Neural cell (in vitro differentiated cells): ENCODE measurements at regions not wholly inside any gene's neighbourhood (a gene's known extent, or its start where the extent isn't known, plus 50 kb on each side); places are given as distances from the start of the nearest gene placed in this dataset.

ENCODE experiments used
- EP300 ChIP-seq: fragments of 450-650 bp; conservative IDR thresholded peaks from 2 replicates; pipeline ENCODE4 v1.6.1; 2014; ENCODE audit warnings: antibody characterized with exemption, mild to moderate bottlenecking, moderate library complexity; ENCODE audit not compliant: poor library complexity, severe bottlenecking
- EZH2 ChIP-seq: fragments of 200-600, 300-800 bp; shearing (Covaris generic), sonication (generic); IDR thresholded peaks from 2 replicates; pipeline ENCODE4 v1.6.1; 2014; ENCODE audit warnings: antibody characterized with exemption, low read length, borderline replicate concordance, mild to moderate bottlenecking; ENCODE audit not compliant: insufficient read depth, poor library complexity, severe bottlenecking
- RAD21 ChIP-seq: fragments of 450-650 bp; conservative IDR thresholded peaks from 2 replicates; pipeline ENCODE4 v1.6.1; 2014; ENCODE audit warnings: antibody characterized with exemption, mild to moderate bottlenecking, moderate library complexity
- TF ChIP-seq, protein P1 (sequence below): fragments of 450-650 bp; IDR thresholded peaks from 2 replicates; pipeline ENCODE4 v1.5.1; 2014; ENCODE audit warnings: antibody characterized with exemption, mild to moderate bottlenecking, moderate library complexity; ENCODE audit not compliant: poor library complexity, severe bottlenecking
- TF ChIP-seq, protein P2 (sequence below): IDR thresholded peaks from 2 replicates; pipeline ENCODE4 v1.6.1; 2012; ENCODE audit warnings: borderline replicate concordance

- TF ChIP-seq, protein P1, sequence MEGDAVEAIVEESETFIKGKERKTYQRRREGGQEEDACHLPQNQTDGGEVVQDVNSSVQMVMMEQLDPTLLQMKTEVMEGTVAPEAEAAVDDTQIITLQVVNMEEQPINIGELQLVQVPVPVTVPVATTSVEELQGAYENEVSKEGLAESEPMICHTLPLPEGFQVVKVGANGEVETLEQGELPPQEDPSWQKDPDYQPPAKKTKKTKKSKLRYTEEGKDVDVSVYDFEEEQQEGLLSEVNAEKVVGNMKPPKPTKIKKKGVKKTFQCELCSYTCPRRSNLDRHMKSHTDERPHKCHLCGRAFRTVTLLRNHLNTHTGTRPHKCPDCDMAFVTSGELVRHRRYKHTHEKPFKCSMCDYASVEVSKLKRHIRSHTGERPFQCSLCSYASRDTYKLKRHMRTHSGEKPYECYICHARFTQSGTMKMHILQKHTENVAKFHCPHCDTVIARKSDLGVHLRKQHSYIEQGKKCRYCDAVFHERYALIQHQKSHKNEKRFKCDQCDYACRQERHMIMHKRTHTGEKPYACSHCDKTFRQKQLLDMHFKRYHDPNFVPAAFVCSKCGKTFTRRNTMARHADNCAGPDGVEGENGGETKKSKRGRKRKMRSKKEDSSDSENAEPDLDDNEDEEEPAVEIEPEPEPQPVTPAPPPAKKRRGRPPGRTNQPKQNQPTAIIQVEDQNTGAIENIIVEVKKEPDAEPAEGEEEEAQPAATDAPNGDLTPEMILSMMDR: no peak
- TF ChIP-seq EP300 (no peak), EZH2 (no peak), RAD21 (no peak)
- TF ChIP-seq, protein P2, sequence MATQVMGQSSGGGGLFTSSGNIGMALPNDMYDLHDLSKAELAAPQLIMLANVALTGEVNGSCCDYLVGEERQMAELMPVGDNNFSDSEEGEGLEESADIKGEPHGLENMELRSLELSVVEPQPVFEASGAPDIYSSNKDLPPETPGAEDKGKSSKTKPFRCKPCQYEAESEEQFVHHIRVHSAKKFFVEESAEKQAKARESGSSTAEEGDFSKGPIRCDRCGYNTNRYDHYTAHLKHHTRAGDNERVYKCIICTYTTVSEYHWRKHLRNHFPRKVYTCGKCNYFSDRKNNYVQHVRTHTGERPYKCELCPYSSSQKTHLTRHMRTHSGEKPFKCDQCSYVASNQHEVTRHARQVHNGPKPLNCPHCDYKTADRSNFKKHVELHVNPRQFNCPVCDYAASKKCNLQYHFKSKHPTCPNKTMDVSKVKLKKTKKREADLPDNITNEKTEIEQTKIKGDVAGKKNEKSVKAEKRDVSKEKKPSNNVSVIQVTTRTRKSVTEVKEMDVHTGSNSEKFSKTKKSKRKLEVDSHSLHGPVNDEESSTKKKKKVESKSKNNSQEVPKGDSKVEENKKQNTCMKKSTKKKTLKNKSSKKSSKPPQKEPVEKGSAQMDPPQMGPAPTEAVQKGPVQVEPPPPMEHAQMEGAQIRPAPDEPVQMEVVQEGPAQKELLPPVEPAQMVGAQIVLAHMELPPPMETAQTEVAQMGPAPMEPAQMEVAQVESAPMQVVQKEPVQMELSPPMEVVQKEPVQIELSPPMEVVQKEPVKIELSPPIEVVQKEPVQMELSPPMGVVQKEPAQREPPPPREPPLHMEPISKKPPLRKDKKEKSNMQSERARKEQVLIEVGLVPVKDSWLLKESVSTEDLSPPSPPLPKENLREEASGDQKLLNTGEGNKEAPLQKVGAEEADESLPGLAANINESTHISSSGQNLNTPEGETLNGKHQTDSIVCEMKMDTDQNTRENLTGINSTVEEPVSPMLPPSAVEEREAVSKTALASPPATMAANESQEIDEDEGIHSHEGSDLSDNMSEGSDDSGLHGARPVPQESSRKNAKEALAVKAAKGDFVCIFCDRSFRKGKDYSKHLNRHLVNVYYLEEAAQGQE: no peak
Measured at GRCh38 chr11:130693543-130693942, 222.7 kb downstream of the SNX19 start.
